A673 (cell line): ENCODE measurements at regions not wholly inside any gene's neighbourhood (a gene's known extent, or its start where the extent isn't known, plus 50 kb on each side); places are given as distances from the start of the nearest gene placed in this dataset.
"Not testable (repeated sequence)": the region's sequence is repeated elsewhere in the genome, so short reads cannot be mapped to it uniquely, and the experiment has no call there.

Experiments used
- BruUV-seq: library from RNA; stranded (reverse); fragments of 400-500 nt; replicated peaks from 2 replicates; lab custom pipeline; 2021; lab: Mats Ljungman, UMichigan
- CTCF ChIA-PET: fragments of 300-600 bp; sonication (Branson Sonifier 250); formaldehyde crosslinking; loops from one replicate; lab custom pipeline; 2022; ENCODE audit warnings: antibody characterized with exemption; lab: Charles Lee
- POLR2A ChIA-PET: fragments of 300-600 bp; sonication (Branson Sonifier 250); formaldehyde crosslinking; loops from one replicate; lab custom pipeline; 2022; ENCODE audit warnings: antibody characterized with exemption; ENCODE audit not compliant: low non-redundant PET; lab: Charles Lee
- DNase-seq: peaks from one replicate; pipeline ENCODE4 v3.0.0-alpha.2; 2015; ENCODE audit warnings: low spot score
- H3K27ac ChIP-seq: fragments of 200-600 bp; sonication (generic); 2 replicates; pipeline ENCODE4 v1.5.1; 2016; ENCODE audit warnings: mixed run types, low read depth, mild to moderate bottlenecking, mixed read lengths, antibody characterized with exemption, low read length; ENCODE audit not compliant: poor library complexity, severe bottlenecking
- H3K27me3 ChIP-seq: fragments of 200-600 bp; sonication (generic); replicated peaks from 2 replicates; pipeline ENCODE4 v1.6.1; 2017; ENCODE audit warnings: mixed run types, low read depth, mild to moderate bottlenecking, mixed read lengths, antibody characterized with exemption, low read length; ENCODE audit not compliant: insufficient read depth, poor library complexity
- H3K36me3 ChIP-seq: fragments of 200-600 bp; sonication (generic); 2 replicates; pipeline ENCODE4 v1.6.1; 2016; ENCODE audit warnings: mixed run types, mild to moderate bottlenecking, mixed read lengths, antibody characterized with exemption, low read length; ENCODE audit not compliant: insufficient read depth, poor library complexity, severe bottlenecking
- H3K4me1 ChIP-seq: fragments of 200-600 bp; sonication (generic); 2 replicates; pipeline ENCODE4 v1.6.1; 2017; ENCODE audit warnings: mixed run types, mild to moderate bottlenecking, mixed read lengths, antibody characterized with exemption, low read length; ENCODE audit not compliant: insufficient read depth, poor library complexity, severe bottlenecking
- H3K4me3 ChIP-seq: fragments of 200-600 bp; sonication (generic); 2 replicates; pipeline ENCODE4 v1.5.1; 2016; ENCODE audit warnings: low read depth, mixed run types, mild to moderate bottlenecking, mixed read lengths, low read length; ENCODE audit not compliant: poor library complexity, severe bottlenecking
- H3K9me3 ChIP-seq: fragments of 200-600 bp; sonication (generic); 2 replicates; pipeline ENCODE4 v1.6.1; 2016; ENCODE audit warnings: mixed run types, low read depth, mild to moderate bottlenecking, mixed read lengths, antibody characterized with exemption, low read length; ENCODE audit not compliant: poor library complexity, severe bottlenecking
- CTCF ChIP-seq: fragments of 300-800, 200-600 bp; sonication (generic); conservative IDR thresholded peaks from 2 replicates; pipeline ENCODE4 v1.5.1; 2017; ENCODE audit warnings: low read depth, mild to moderate bottlenecking, antibody characterized with exemption, low read length, moderate library complexity, mixed read lengths
- EZH2 ChIP-seq: fragments of 200-600 bp; sonication (generic); IDR thresholded peaks from 2 replicates; pipeline ENCODE4 v1.6.1; 2017; ENCODE audit warnings: borderline replicate concordance, low read depth, mild to moderate bottlenecking, mixed read lengths, antibody characterized with exemption, low read length; ENCODE audit not compliant: poor library complexity, severe bottlenecking
- intact Hi-C: fragments of 100-400 bp; cut with micrococcal nuclease; formaldehyde crosslinking; loops from one replicate; pipeline ENCODE4 v1.10.0; 2022; ENCODE audit not compliant: unreplicated experiment

- no peak for TF ChIP-seq EZH2
- TF ChIP-seq CTCF = no peak
- H3K4me1 ChIP-seq = no peaks in the 10 kb centered on the region
- POLR2A ChIA-PET = no interaction called here
- no peak overlapping the region for H3K4me3 ChIP-seq
- H3K27ac ChIP-seq = no peak overlapping the region
- intact Hi-C loops = no loop called here
- H3K9me3 ChIP-seq = no peaks in the 10 kb centered on the region
- DNase-seq = no peak
- H3K36me3 ChIP-seq = no peaks in the 10 kb centered on the region
- BruUV-seq = no TSS peak
- H3K27me3 ChIP-seq = no peaks in the 10 kb centered on the region
- CTCF ChIA-PET = no interaction called here
These were observed 201.0 kb upstream of the B3GALT2 start for GRCh38 chr1:193387406-193387805.

GRCh38 chr1:193378451-193378850 is 192.0 kb upstream of the B3GALT2 start:
- intact Hi-C loops, BruUV-seq, H3K27me3 ChIP-seq, H3K4me3 ChIP-seq, POLR2A ChIA-PET, CTCF ChIA-PET, H3K9me3 ChIP-seq, H3K4me1 ChIP-seq, H3K27ac ChIP-seq, H3K36me3 ChIP-seq, DNase-seq: not testable (repeated sequence)

- DNase-seq = no peak
- BruUV-seq = no TSS peak
- no peak for TF ChIP-seq CTCF
- no peak for TF ChIP-seq EZH2
- ChIA-PET CTCF (no interaction called here), POLR2A (interaction anchor here (0.6 kb wide), 1 partner anchor 26 kb away, joined by 4 read pairs; no protein-coding TSS in a partner anchor)
- Histone ChIP-seq H3K27ac (no peak overlapping the region), H3K36me3 (no peaks in the 10 kb centered on the region), H3K27me3 (no peaks in the 10 kb centered on the region), H3K9me3 (no peaks in the 10 kb centered on the region), H3K4me3 (no peak overlapping the region), H3K4me1 (no peaks in the 10 kb centered on the region)
- intact Hi-C loops = no loop called here
These were observed 191.1 kb upstream of the B3GALT2 start for GRCh38 chr1:193377472-193377871.

GRCh38 chr1:193372553-193372952 is 186.1 kb upstream of the B3GALT2 start:
- no peak for TF ChIP-seq EZH2
- TF ChIP-seq CTCF = no peak
- H3K4me1 ChIP-seq = no peaks in the 10 kb centered on the region
- H3K27me3 ChIP-seq = no peaks in the 10 kb centered on the region
- no peak for DNase-seq
- intact Hi-C loops = no loop called here
- H3K36me3 ChIP-seq = no peaks in the 10 kb centered on the region
- H3K9me3 ChIP-seq = no peaks in the 10 kb centered on the region
- POLR2A ChIA-PET = no interaction called here
- CTCF ChIA-PET = no interaction called here
- H3K4me3 ChIP-seq = no peak overlapping the region
- no TSS peak for BruUV-seq
- no peak overlapping the region for H3K27ac ChIP-seq
